PC-3 (cell line): ENCODE measurements at regions not wholly inside any gene's neighbourhood (a gene's known extent, or its start where the extent isn't known, plus 50 kb on each side); places are given as distances from the start of the nearest gene placed in this dataset.

Experiments
- ATAC-seq: fragments of 200-7000 bp; cut with Tn5 transposase; 2 replicates; pipeline ENCODE4 v1.9.1; 2020; ENCODE audit warnings: mild to moderate bottlenecking, moderate library complexity
- BruUV-seq: library from RNA; stranded (reverse); fragments of 400-500 nt; replicated peaks from 2 replicates; lab custom pipeline; 2021; lab: Mats Ljungman, UMichigan
- CTCF ChIA-PET: fragments of 300-600 bp; sonication (Branson Sonifier 250); formaldehyde crosslinking; loops from one replicate; lab custom pipeline; 2022; ENCODE audit warnings: antibody characterized with exemption; lab: Charles Lee
- POLR2A ChIA-PET: fragments of 300-600 bp; sonication (Branson Sonifier 250); formaldehyde crosslinking; loops from one replicate; lab custom pipeline; 2022; ENCODE audit warnings: antibody characterized with exemption; ENCODE audit not compliant: unreplicated experiment; lab: Charles Lee
- DNase-seq: peaks from one replicate; pipeline ENCODE4 v3.0.0-alpha.2; 2015
- H2AFZ ChIP-seq: fragments of 300-600 bp; sonication (generic); 2 replicates; pipeline ENCODE4 v1.6.0; 2016; ENCODE audit warnings: antibody characterized with exemption, low read length
- H3F3A ChIP-seq: fragments of 300-600 bp; sonication (generic); one replicate; pipeline ENCODE4 v1.6.0; 2017; ENCODE audit warnings: antibody characterized with exemption, low read length, control low read depth, mild to moderate bottlenecking; ENCODE audit not compliant: unreplicated experiment
- H3K27ac ChIP-seq: fragments of 300-600 bp; sonication (generic); 2 replicates; pipeline ENCODE4 v1.5.1; 2016; ENCODE audit warnings: mild to moderate bottlenecking, low read length
- H3K27me3 ChIP-seq: fragments of 300-600 bp; sonication (generic); 2 replicates; pipeline ENCODE4 v1.6.1; 2016; ENCODE audit warnings: low read length, mixed read lengths
- H3K36me3 ChIP-seq: fragments of 300-600 bp; sonication (generic); 2 replicates; pipeline ENCODE4 v1.6.1; 2016; ENCODE audit warnings: low read depth, mixed run types, low read length, mixed read lengths
- H3K4me1 ChIP-seq: fragments of 300-600 bp; sonication (generic); 2 replicates; pipeline ENCODE4 v1.5.1; 2016; ENCODE audit warnings: low read length; ENCODE audit not compliant: insufficient read depth
- H3K4me2 ChIP-seq: fragments of 300-600 bp; sonication (generic); 2 replicates; pipeline ENCODE4 v1.6.0; 2016; ENCODE audit warnings: low read length
- H3K4me3 ChIP-seq: fragments of 300-600 bp; sonication (generic); 2 replicates; pipeline ENCODE4 v1.5.1; 2016; ENCODE audit warnings: mild to moderate bottlenecking, low read length, mixed read lengths
- H3K79me2 ChIP-seq: fragments of 300-600 bp; sonication (generic); 2 replicates; pipeline ENCODE4 v1.6.1; 2017; ENCODE audit warnings: low read length, mixed read lengths
- H3K9ac ChIP-seq: fragments of 300-600 bp; sonication (generic); 2 replicates; pipeline ENCODE4 v1.6.0; 2016; ENCODE audit warnings: mild to moderate bottlenecking, low read length
- H3K9me2 ChIP-seq: fragments of 300-600 bp; sonication (generic); replicated peaks from 2 replicates; pipeline ENCODE4 v1.6.1; 2016; ENCODE audit warnings: mixed run types, low read length, mixed read lengths
- H3K9me3 ChIP-seq: fragments of 300-600 bp; sonication (generic); 2 replicates; pipeline ENCODE4 v1.6.1; 2016; ENCODE audit warnings: low read length, mixed read lengths
- H4K20me1 ChIP-seq: fragments of 300-600 bp; sonication (generic); 2 replicates; pipeline ENCODE4 v1.6.1; 2016; ENCODE audit warnings: low read length, mixed read lengths
- CTCF ChIP-seq: fragments of 300-600 bp; sonication (generic); conservative IDR thresholded peaks from 2 replicates; pipeline ENCODE4 v1.5.1; 2017; ENCODE audit warnings: antibody characterized with exemption, low read depth, mild to moderate bottlenecking, low read length
- EZH2 ChIP-seq: fragments of 300-600 bp; sonication (generic); IDR thresholded peaks from one replicate; pipeline ENCODE4 v1.6.1; 2017; ENCODE audit warnings: antibody characterized with exemption, mild to moderate bottlenecking, low read length; ENCODE audit not compliant: unreplicated experiment
- EZH2phosphoT487 ChIP-seq: fragments of 300-600 bp; sonication (generic); IDR thresholded peaks from 2 replicates; pipeline ENCODE4 v1.6.1; 2018; ENCODE audit warnings: mild to moderate bottlenecking, antibody characterized with exemption, low read length, borderline replicate concordance
- intact Hi-C: fragments of 100-400 bp; cut with micrococcal nuclease; formaldehyde crosslinking; loops from 2 replicates; pipeline ENCODE4 v1.9.0; 2023

GRCh38 chr2:118349365-118349764, 261.1 kb downstream of the INSIG2 start:
- Histone ChIP-seq H3K9ac (no peak overlapping the region), H3F3A (no peaks in the 10 kb centered on the region), H3K9me3 (no peaks in the 10 kb centered on the region), H3K36me3 (no peaks in the 10 kb centered on the region), H3K4me3 (no peak overlapping the region), H2AFZ (no peak overlapping the region), H3K79me2 (no peaks in the 10 kb centered on the region), H4K20me1 (no peaks in the 10 kb centered on the region), H3K27ac (no peak overlapping the region), H3K4me1 (no peaks in the 10 kb centered on the region), H3K27me3 (no peaks in the 10 kb centered on the region), H3K4me2 (no peak overlapping the region), H3K9me2 (no peaks in the 10 kb centered on the region)
- BruUV-seq = no TSS peak
- CTCF ChIA-PET = no interaction called here
- DNase-seq (no peak), ATAC-seq (no peak)
- TF ChIP-seq EZH2 (no peak), CTCF (no peak), EZH2phosphoT487 (no peak)
- POLR2A ChIA-PET = no interaction called here
- intact Hi-C loops = no loop called here

GRCh38 chr2:118348380-118349034, 260.2 kb downstream of the INSIG2 start:
- no peak for ATAC-seq
- intact Hi-C loops = no loop called here
- H2AFZ ChIP-seq = no peak overlapping the region

More at GRCh38 chr2:118348380-118349034, 260.2 kb downstream of the INSIG2 start:
- Histone ChIP-seq H3K36me3 (no peaks in the 10 kb centered on the region), H3K9ac (no peak overlapping the region), H3F3A (no peaks in the 10 kb centered on the region), H4K20me1 (no peaks in the 10 kb centered on the region), H3K27me3 (no peaks in the 10 kb centered on the region), H3K27ac (no peak overlapping the region), H3K9me3 (no peaks in the 10 kb centered on the region), H3K4me3 (no peak overlapping the region), H3K4me1 (no peaks in the 10 kb centered on the region), H3K4me2 (no peak overlapping the region), H3K9me2 (no peaks in the 10 kb centered on the region), H3K79me2 (no peaks in the 10 kb centered on the region)
- POLR2A ChIA-PET = no interaction called here
- BruUV-seq = no TSS peak
- DNase-seq = no peak
- CTCF ChIA-PET = no interaction called here
- TF ChIP-seq EZH2 (no peak), CTCF (no peak), EZH2phosphoT487 (no peak)
